Neural cell (in vitro differentiated cells): ENCODE measurements at regions not wholly inside any gene's neighbourhood (a gene's known extent, or its start where the extent isn't known, plus 50 kb on each side); places are given as distances from the start of the nearest gene placed in this dataset.

Source experiments
- H2AFZ ChIP-seq: fragments of 200-600, 300-800 bp; sonication (generic), shearing (Covaris generic); 2 replicates; pipeline ENCODE4 v1.6.0; 2014; ENCODE audit warnings: low read depth, mild to moderate bottlenecking, antibody characterized with exemption, low read length, moderate library complexity
- H3F3A ChIP-seq: fragments of 200-600 bp; shearing (Covaris generic); 2 replicates; pipeline ENCODE4 v1.6.1; 2016; ENCODE audit warnings: mild to moderate bottlenecking, moderate library complexity, mixed read lengths, antibody characterized with exemption, low read length; ENCODE audit not compliant: insufficient read depth, poor library complexity, severe bottlenecking
- H3K27ac ChIP-seq: fragments of 200-600, 300-800 bp; sonication (generic), shearing (Covaris generic); 2 replicates; pipeline ENCODE4 v1.5.1; 2014; ENCODE audit warnings: mild to moderate bottlenecking, low read length, moderate library complexity
- H3K27me3 ChIP-seq: fragments of 300-800, 200-600 bp; sonication (generic), shearing (Covaris generic); 2 replicates; pipeline ENCODE4 v1.6.0; 2014; ENCODE audit warnings: mild to moderate bottlenecking, low read depth, low read length, moderate library complexity; ENCODE audit not compliant: insufficient read depth
- H3K36me3 ChIP-seq: fragments of 300-800, 200-600 bp; sonication (generic), shearing (Covaris generic); 2 replicates; pipeline ENCODE4 v1.5.1; 2014; ENCODE audit warnings: mild to moderate bottlenecking, antibody characterized with exemption, low read length, moderate library complexity; ENCODE audit not compliant: insufficient read depth
- H3K4me2 ChIP-seq: fragments of 300-800, 200-600 bp; sonication (generic), shearing (Covaris generic); 2 replicates; pipeline ENCODE4 v1.6.0; 2014; ENCODE audit warnings: mild to moderate bottlenecking, low read length
- H3K4me3 ChIP-seq: fragments of 300-800, 200-600 bp; sonication (generic), shearing (Covaris generic); 2 replicates; pipeline ENCODE4 v1.5.1; 2014; ENCODE audit warnings: mild to moderate bottlenecking, low read length, moderate library complexity
- H3K79me2 ChIP-seq: fragments of 200-600 bp; shearing (Covaris generic); replicated peaks from 2 replicates; pipeline ENCODE4 v1.6.0; 2014; ENCODE audit warnings: mild to moderate bottlenecking, low read length, moderate library complexity; ENCODE audit not compliant: insufficient read depth
- H3K9ac ChIP-seq: fragments of 300-800, 200-600 bp; sonication (generic), shearing (Covaris generic); 2 replicates; pipeline ENCODE4 v1.6.1; 2016; ENCODE audit warnings: mild to moderate bottlenecking, low read length, mixed read lengths
- H3K9me2 ChIP-seq: fragments of 200-600 bp; shearing (Covaris generic); 2 replicates; pipeline ENCODE4 v1.6.1; 2016; ENCODE audit warnings: mild to moderate bottlenecking, low read length, mixed read lengths; ENCODE audit not compliant: insufficient read depth
- H3K9me3 ChIP-seq: fragments of 200-600, 300-800 bp; sonication (generic), shearing (Covaris generic); 2 replicates; pipeline ENCODE4 v1.6.1; 2016; ENCODE audit warnings: mild to moderate bottlenecking, mixed run types, low read length, moderate library complexity, mixed read lengths
- H4K20me1 ChIP-seq: fragments of 200-600 bp; shearing (Covaris generic); 2 replicates; pipeline ENCODE4 v1.6.1; 2016; ENCODE audit warnings: mild to moderate bottlenecking, mixed run types; ENCODE audit not compliant: insufficient read depth
- CTCF ChIP-seq: fragments of 450-650 bp; IDR thresholded peaks from 2 replicates; pipeline ENCODE4 v1.5.1; 2014; ENCODE audit warnings: antibody characterized with exemption, mild to moderate bottlenecking, moderate library complexity; ENCODE audit not compliant: poor library complexity, severe bottlenecking
- EP300 ChIP-seq: fragments of 450-650 bp; conservative IDR thresholded peaks from 2 replicates; pipeline ENCODE4 v1.6.1; 2014; ENCODE audit warnings: antibody characterized with exemption, mild to moderate bottlenecking, moderate library complexity; ENCODE audit not compliant: poor library complexity, severe bottlenecking
- EZH2 ChIP-seq: fragments of 200-600, 300-800 bp; shearing (Covaris generic), sonication (generic); IDR thresholded peaks from 2 replicates; pipeline ENCODE4 v1.6.1; 2014; ENCODE audit warnings: antibody characterized with exemption, low read length, borderline replicate concordance, mild to moderate bottlenecking; ENCODE audit not compliant: insufficient read depth, poor library complexity, severe bottlenecking
- MXI1 ChIP-seq: fragments of 450-650 bp; conservative IDR thresholded peaks from 2 replicates; pipeline ENCODE4 v1.6.1; 2014; ENCODE audit warnings: antibody characterized with exemption, mild to moderate bottlenecking; ENCODE audit not compliant: poor library complexity, severe bottlenecking
- POLR2AphosphoS5 ChIP-seq: IDR thresholded peaks from 2 replicates; pipeline ENCODE4 v1.6.1; 2012
- RAD21 ChIP-seq: fragments of 450-650 bp; conservative IDR thresholded peaks from 2 replicates; pipeline ENCODE4 v1.6.1; 2014; ENCODE audit warnings: antibody characterized with exemption, mild to moderate bottlenecking, moderate library complexity
- REST ChIP-seq: IDR thresholded peaks from 2 replicates; pipeline ENCODE4 v1.6.1; 2012; ENCODE audit warnings: borderline replicate concordance
- SMC3 ChIP-seq: fragments of 450-650 bp; conservative IDR thresholded peaks from 2 replicates; pipeline ENCODE4 v1.6.1; 2014; ENCODE audit warnings: antibody characterized with exemption, mild to moderate bottlenecking, moderate library complexity; ENCODE audit not compliant: poor library complexity
- TAF1 ChIP-seq: IDR thresholded peaks from 2 replicates; pipeline ENCODE4 v1.6.1; 2012; ENCODE audit warnings: low read depth

GRCh38 chr15:47383801-47384200, 333.5 kb upstream of the SEMA6D start:
- Histone ChIP-seq H3K27ac (no peak overlapping the region), H2AFZ (no peak overlapping the region)
- TF ChIP-seq MXI1: no peak
- TF ChIP-seq RAD21: no peak
- TF ChIP-seq CTCF: no peak
- no peak for TF ChIP-seq EP300
- TF ChIP-seq EZH2: no peak
- no peak for TF ChIP-seq POLR2AphosphoS5
- TF ChIP-seq REST: no peak
- TF ChIP-seq TAF1: no peak
- no peak for TF ChIP-seq SMC3

GRCh38 chr15:47384341-47384740, 333.0 kb upstream of the SEMA6D start:
- no peak overlapping the region for H3K4me2 ChIP-seq
- TF ChIP-seq POLR2AphosphoS5 (peak; percentile 24), SMC3 (no peak)

More at GRCh38 chr15:47383801-47384200, 333.5 kb upstream of the SEMA6D start:
- peaks cover 5% of the 10 kb centered on the region for H3K79me2 ChIP-seq
- H3K36me3 ChIP-seq: peaks cover 4% of the 10 kb centered on the region
- H3K9me3 ChIP-seq: no peaks in the 10 kb centered on the region
- H3K27me3 ChIP-seq: no peaks in the 10 kb centered on the region
- H3K4me3 ChIP-seq: no peak overlapping the region
- no peak overlapping the region for H3K4me2 ChIP-seq
- H3F3A ChIP-seq: no peaks in the 10 kb centered on the region
- no peak overlapping the region for H3K9ac ChIP-seq
- no peaks in the 10 kb centered on the region for H3K9me2 ChIP-seq
- no peaks in the 10 kb centered on the region for H4K20me1 ChIP-seq

GRCh38 chr15:47384776-47385175, 332.5 kb upstream of the SEMA6D start:
- no peak overlapping the region for H3K27ac ChIP-seq
- peaks cover 4% of the 10 kb centered on the region for H3K36me3 ChIP-seq
- no peak for TF ChIP-seq REST
- no peak for TF ChIP-seq EP300
- TF ChIP-seq MXI1: no peak
- TF ChIP-seq TAF1: no peak
- no peak for TF ChIP-seq CTCF
- TF ChIP-seq EZH2: no peak
- no peak for TF ChIP-seq SMC3
- no peak for TF ChIP-seq RAD21
- no peak for TF ChIP-seq POLR2AphosphoS5
- H4K20me1 ChIP-seq: no peaks in the 10 kb centered on the region
- H3K9ac ChIP-seq: no peak overlapping the region
- H2AFZ ChIP-seq: no peak overlapping the region
- H3K27me3 ChIP-seq: no peaks in the 10 kb centered on the region
- no peaks in the 10 kb centered on the region for H3K9me3 ChIP-seq
- peaks cover 5% of the 10 kb centered on the region for H3K79me2 ChIP-seq
- no peaks in the 10 kb centered on the region for H3K9me2 ChIP-seq
- H3K4me2 ChIP-seq: no peak overlapping the region
- H3K4me3 ChIP-seq: no peak overlapping the region
- H3F3A ChIP-seq: no peaks in the 10 kb centered on the region

More at GRCh38 chr15:47384341-47384740, 333.0 kb upstream of the SEMA6D start:
- H3K36me3 ChIP-seq: peaks cover 4% of the 10 kb centered on the region
- H3K27me3 ChIP-seq: no peaks in the 10 kb centered on the region
- H3F3A ChIP-seq: no peaks in the 10 kb centered on the region
- H2AFZ ChIP-seq: no peak overlapping the region
- no peak overlapping the region for H3K27ac ChIP-seq
- no peak overlapping the region for H3K4me3 ChIP-seq
- H3K9ac ChIP-seq: no peak overlapping the region
- H4K20me1 ChIP-seq: no peaks in the 10 kb centered on the region
- no peaks in the 10 kb centered on the region for H3K9me2 ChIP-seq
- H3K79me2 ChIP-seq: peaks cover 5% of the 10 kb centered on the region
- no peaks in the 10 kb centered on the region for H3K9me3 ChIP-seq
